Upper lobe of left lung (tissue), 4 donors: ENCODE measurements at regions not wholly inside any gene's neighbourhood (a gene's known extent, or its start where the extent isn't known, plus 50 kb on each side); places are given as distances from the start of the nearest gene placed in this dataset.

Source experiments
- CTCF ChIP-seq, 6 experiments: fragments of 450-650 bp in 4 of 6; fragments of 200-600 bp in 2 of 6; sonication (generic) in 2 of 6; IDR thresholded peaks; one replicate each; pipeline ENCODE4 v1.5.1; 2016 to 2019; ENCODE audit warnings: antibody characterized with exemption in 6 of 6
- POLR2A ChIP-seq, 4 donors: fragments of 450-650 bp; IDR thresholded peaks; one replicate each; pipeline ENCODE4 v1.5.1; 2016 to 2017; ENCODE audit warnings: antibody characterized with exemption in 4 of 4, mild to moderate bottlenecking in 2 of 4
- POLR2AphosphoS5 ChIP-seq, 2 donors: sonication (generic); formaldehyde crosslinking; IDR thresholded peaks; one replicate each; pipeline ENCODE4 v1.5.1; 2017; ENCODE audit warnings: antibody characterized with exemption in 2 of 2

GRCh38 chr4:67346654-67347053 is 198.6 kb downstream of the CENPC start:
- TF ChIP-seq CTCF (IDR thresholded peaks at IDR 0.05) (no peak), POLR2A (IDR thresholded peaks at IDR 0.05) (no peak), POLR2AphosphoS5 (IDR thresholded peaks at IDR 0.05) (no peak)
